PC-9 (cell line): ENCODE measurements at regions not wholly inside any gene's neighbourhood (a gene's known extent, or its start where the extent isn't known, plus 50 kb on each side); places are given as distances from the start of the nearest gene placed in this dataset.

Experiments
- BruUV-seq: library from RNA; stranded (reverse); fragments of 400-500 nt; replicated peaks from 2 replicates; lab custom pipeline; 2021; lab: Mats Ljungman, UMichigan
- CTCF ChIA-PET: fragments of 300-600 bp; sonication (Branson Sonifier 250); formaldehyde crosslinking; loops from one replicate; lab custom pipeline; 2022; ENCODE audit warnings: antibody characterized with exemption; lab: Charles Lee
- POLR2A ChIA-PET: fragments of 300-600 bp; sonication (Branson Sonifier 250); formaldehyde crosslinking; loops from one replicate; lab custom pipeline; 2022; ENCODE audit warnings: antibody characterized with exemption; ENCODE audit not compliant: unreplicated experiment; lab: Charles Lee
- DNase-seq, 2 experiments: peaks; one replicate each; pipeline versions ENCODE4 v3.0.0 to v3.0.0-alpha.2; 2015 to 2022; ENCODE audit warnings: mixed read lengths in 1 of 2
- H2AFZ ChIP-seq: fragments of 200-600 bp; sonication (generic); 2 replicates; pipeline ENCODE4 v1.8.1; 2017; ENCODE audit warnings: antibody characterized with exemption
- H3F3A ChIP-seq: fragments of 200-600 bp; sonication (generic); 2 replicates; pipeline ENCODE4 v1.8.1; 2017; ENCODE audit warnings: antibody characterized with exemption, mild to moderate bottlenecking, low read depth; ENCODE audit not compliant: insufficient read depth
- H3K27ac ChIP-seq: fragments of 200-600 bp; sonication (generic); 2 replicates; pipeline ENCODE4 v1.6.1; 2016; ENCODE audit warnings: mixed run types
- H3K27me3 ChIP-seq: fragments of 200-600 bp; sonication (generic); 2 replicates; pipeline ENCODE4 v1.6.1; 2016; ENCODE audit warnings: low read depth, mixed run types; ENCODE audit not compliant: insufficient read depth
- H3K36me3 ChIP-seq: fragments of 200-600 bp; sonication (generic); 2 replicates; pipeline ENCODE4 v1.6.1; 2016; ENCODE audit warnings: low read depth, mixed run types
- H3K4me1 ChIP-seq: fragments of 200-600 bp; sonication (generic); replicated peaks from 2 replicates; pipeline ENCODE4 v1.6.1; 2016; ENCODE audit warnings: mixed run types; ENCODE audit not compliant: insufficient read depth
- H3K4me2 ChIP-seq: fragments of 200-600 bp; sonication (generic); 2 replicates; pipeline ENCODE4 v1.6.1; 2017; ENCODE audit warnings: mixed run types
- H3K4me3 ChIP-seq: fragments of 200-600 bp; sonication (generic); 2 replicates; pipeline ENCODE4 v1.6.1; 2016; ENCODE audit warnings: mixed run types
- H3K79me2 ChIP-seq: fragments of 200-600 bp; sonication (generic); 2 replicates; pipeline ENCODE4 v1.6.1; 2017; ENCODE audit warnings: low read depth, mixed run types
- H3K9me2 ChIP-seq: fragments of 200-600 bp; sonication (generic); 2 replicates; pipeline ENCODE4 v1.8.1; 2017; ENCODE audit warnings: mild to moderate bottlenecking; ENCODE audit not compliant: insufficient read depth
- H3K9me3 ChIP-seq: fragments of 200-600 bp; sonication (generic); 2 replicates; pipeline ENCODE4 v1.8.1; 2016; ENCODE audit warnings: low read depth; ENCODE audit not compliant: insufficient read depth
- H4K20me1 ChIP-seq: fragments of 200-600 bp; sonication (generic); 2 replicates; pipeline ENCODE4 v1.8.1; 2017; ENCODE audit not compliant: insufficient read depth
- CTCF ChIP-seq: fragments of 200-600 bp; sonication (generic); conservative IDR thresholded peaks from 2 replicates; pipeline ENCODE4 v1.6.1; 2017; ENCODE audit warnings: mixed run types, antibody characterized with exemption, mild to moderate bottlenecking, moderate library complexity
- EZH2 ChIP-seq: fragments of 200-600 bp; sonication (generic); IDR thresholded peaks from 2 replicates; pipeline ENCODE4 v1.8.0; 2017; ENCODE audit warnings: antibody characterized with exemption, low read depth
- intact Hi-C: fragments of 100-400 bp; cut with micrococcal nuclease; formaldehyde crosslinking; loops from one replicate; pipeline ENCODE4 v1.10.0; 2022; ENCODE audit not compliant: unreplicated experiment

DNA sequence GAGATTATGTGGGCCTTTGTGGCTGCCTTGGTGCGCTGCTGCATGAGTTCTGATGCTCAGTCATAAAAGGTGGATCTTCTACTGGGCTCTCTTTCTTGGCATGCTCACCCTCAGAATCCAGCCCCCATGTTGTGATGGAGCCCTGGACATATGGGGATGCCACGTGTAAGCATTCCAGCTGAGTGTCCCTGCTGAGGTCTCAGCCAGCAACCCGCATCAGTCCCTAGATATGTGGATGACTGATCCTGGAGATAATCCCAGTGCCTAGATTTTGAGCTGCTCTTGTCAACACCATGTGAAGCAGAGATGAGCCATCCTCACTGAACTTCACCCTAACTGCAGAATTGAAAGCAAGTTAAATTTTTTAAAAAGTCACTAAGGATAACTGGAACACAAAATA, 390.1 kb downstream of the DMRT2 start:
- no peak for DNase-seq
- no peaks in the 10 kb centered on the region for H3F3A ChIP-seq
- no peaks in the 10 kb centered on the region for H4K20me1 ChIP-seq
- BruUV-seq: no TSS peak
- CTCF ChIA-PET: no interaction called here
- no peaks in the 10 kb centered on the region for H3K27me3 ChIP-seq
- H3K9me2 ChIP-seq: no peaks in the 10 kb centered on the region
- H3K4me2 ChIP-seq: no peak overlapping the region
- no peak overlapping the region for H3K27ac ChIP-seq
- TF ChIP-seq CTCF: no peak
- TF ChIP-seq EZH2: no peak
- intact Hi-C loops: no loop called here
- H2AFZ ChIP-seq: no peak overlapping the region
- H3K36me3 ChIP-seq: no peaks in the 10 kb centered on the region
- no peak overlapping the region for H3K4me3 ChIP-seq
- POLR2A ChIA-PET: no interaction called here
- H3K79me2 ChIP-seq: no peaks in the 10 kb centered on the region
- H3K9me3 ChIP-seq: no peaks in the 10 kb centered on the region
- H3K4me1 ChIP-seq: no peaks in the 10 kb centered on the region

DNA sequence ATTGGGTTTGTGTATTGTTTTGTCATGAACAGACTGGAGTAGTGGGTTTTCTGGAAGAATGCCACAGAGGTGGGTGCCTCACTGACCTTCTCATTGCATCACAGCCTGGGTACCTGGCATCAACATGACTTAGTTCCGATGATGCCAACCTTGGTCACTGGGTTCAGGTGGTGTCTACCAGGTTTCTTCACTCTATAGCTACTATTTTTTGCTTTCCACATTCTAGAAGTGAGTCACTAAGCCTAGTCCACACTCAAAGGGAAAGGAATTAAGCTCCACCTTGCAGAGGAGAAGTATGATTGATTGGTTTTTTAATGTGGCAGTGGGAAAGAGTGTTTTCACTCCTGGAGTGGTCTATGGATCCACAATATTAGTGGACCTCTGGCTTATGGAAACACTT, 391.9 kb downstream of the DMRT2 start:
- CTCF ChIA-PET: no interaction called here
- Histone ChIP-seq H3K36me3 (no peaks in the 10 kb centered on the region), H3K27ac (no peak overlapping the region), H3K27me3 (no peaks in the 10 kb centered on the region), H3K79me2 (no peaks in the 10 kb centered on the region), H2AFZ (no peak overlapping the region), H3K4me1 (no peaks in the 10 kb centered on the region), H4K20me1 (no peaks in the 10 kb centered on the region), H3K9me3 (no peaks in the 10 kb centered on the region), H3F3A (no peaks in the 10 kb centered on the region), H3K9me2 (no peaks in the 10 kb centered on the region), H3K4me2 (no peak overlapping the region), H3K4me3 (no peak overlapping the region)
- POLR2A ChIA-PET: no interaction called here
- intact Hi-C loops: no loop called here
- TF ChIP-seq EZH2 (no peak), CTCF (no peak)
- no TSS peak for BruUV-seq
- DNase-seq: no peak

DNA sequence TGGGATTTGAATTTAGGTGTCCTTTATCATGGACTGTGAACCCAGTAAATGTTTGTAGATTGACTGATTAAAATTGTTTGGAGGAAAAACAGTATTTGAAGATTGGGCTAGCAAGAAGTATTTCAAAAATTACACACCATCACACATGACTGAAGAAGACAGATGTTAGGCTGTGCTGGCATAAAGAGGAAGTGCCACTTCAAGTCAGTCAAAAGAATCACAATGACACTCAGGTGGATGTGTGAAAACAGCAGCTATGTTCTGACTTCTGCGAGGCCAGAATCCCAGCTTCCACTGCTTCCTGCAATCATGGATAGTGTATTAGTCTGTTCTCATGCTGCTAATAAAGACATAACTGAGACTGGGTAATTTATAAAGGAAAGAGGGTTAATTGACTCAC, 393.3 kb downstream of the DMRT2 start:
- no peaks in the 10 kb centered on the region for H4K20me1 ChIP-seq
- no peaks in the 10 kb centered on the region for H3K9me3 ChIP-seq
- no peak overlapping the region for H3K4me3 ChIP-seq
- no TSS peak for BruUV-seq
- CTCF ChIA-PET: no interaction called here
- no peak overlapping the region for H3K27ac ChIP-seq
- H3K79me2 ChIP-seq: no peaks in the 10 kb centered on the region
- H3K27me3 ChIP-seq: no peaks in the 10 kb centered on the region
- POLR2A ChIA-PET: no interaction called here
- intact Hi-C loops: no loop called here
- no peaks in the 10 kb centered on the region for H3F3A ChIP-seq
- no peak for DNase-seq
- no peak overlapping the region for H2AFZ ChIP-seq
- TF ChIP-seq CTCF (no peak), EZH2 (no peak)
- H3K9me2 ChIP-seq: no peaks in the 10 kb centered on the region
- no peaks in the 10 kb centered on the region for H3K36me3 ChIP-seq
- no peak overlapping the region for H3K4me2 ChIP-seq
- H3K4me1 ChIP-seq: no peaks in the 10 kb centered on the region
